Panc1 (cell line): ENCODE measurements at regions not wholly inside any gene's neighbourhood (a gene's known extent, or its start where the extent isn't known, plus 50 kb on each side); places are given as distances from the start of the nearest gene placed in this dataset.
"Not testable (repeated sequence)": the region's sequence is repeated elsewhere in the genome, so short reads cannot be mapped to it uniquely, and the experiment has no call there.

Experiments
- ATAC-seq: fragments of 200-7000 bp; cut with Tn5 transposase; 2 replicates; pipeline ENCODE4 v1.9.1; 2020; ENCODE audit warnings: mild to moderate bottlenecking, moderate library complexity
- BruUV-seq: library from RNA; stranded (reverse); fragments of 400-500 nt; replicated peaks from 2 replicates; lab custom pipeline; 2021; lab: Mats Ljungman, UMichigan
- CTCF ChIA-PET: fragments of 300-600 bp; sonication (Branson Sonifier 250); formaldehyde crosslinking; loops from one replicate; lab custom pipeline; 2022; ENCODE audit warnings: antibody characterized with exemption; lab: Charles Lee
- POLR2A ChIA-PET: fragments of 300-600 bp; sonication (Branson Sonifier 250); formaldehyde crosslinking; loops from one replicate; lab custom pipeline; 2022; ENCODE audit warnings: antibody characterized with exemption; lab: Charles Lee
- DNase-seq: peaks from one replicate; pipeline ENCODE4 v3.0.0-alpha.2; 2010; ENCODE audit warnings: low read depth, low spot score
- H3K27ac ChIP-seq: 2 replicates; pipeline ENCODE4 v1.5.1; 2011; ENCODE audit warnings: mild to moderate bottlenecking, low read length, inconsistent platforms
- H3K27me3 ChIP-seq: fragments of 200-500 bp; sonication (Bioruptor generic); 2 replicates; pipeline ENCODE4 v1.6.0; 2014; ENCODE audit warnings: low read length, inconsistent platforms; ENCODE audit not compliant: control insufficient read depth, insufficient read depth
- H3K36me3 ChIP-seq: fragments of 200-500 bp; sonication (Bioruptor generic); 2 replicates; pipeline ENCODE4 v1.5.1; 2014; ENCODE audit warnings: inconsistent platforms, mild to moderate bottlenecking, low read length, moderate library complexity; ENCODE audit not compliant: control insufficient read depth, insufficient read depth
- H3K4me1 ChIP-seq: 2 replicates; pipeline ENCODE4 v1.5.1; 2011; ENCODE audit warnings: inconsistent platforms, mild to moderate bottlenecking, low read length, moderate library complexity; ENCODE audit not compliant: control insufficient read depth, insufficient read depth
- H3K4me3 ChIP-seq, 2 experiments: 2 replicates each; pipeline ENCODE4 v1.5.1; 2011 to 2012; ENCODE audit warnings: low read depth in 2 of 2, low read length in 2 of 2, mild to moderate bottlenecking in 2 of 2, inconsistent platforms in 1 of 2, moderate library complexity in 1 of 2
- H3K9me3 ChIP-seq: fragments of 200-500 bp; sonication (Bioruptor generic); 2 replicates; pipeline ENCODE4 v1.5.1; 2014; ENCODE audit warnings: low read depth, mild to moderate bottlenecking, inconsistent platforms, low read length, moderate library complexity; ENCODE audit not compliant: control insufficient read depth, insufficient read depth
- POLR2AphosphoS5 ChIP-seq: IDR thresholded peaks from 2 replicates; pipeline ENCODE4 v1.6.1; 2012; ENCODE audit warnings: mild to moderate bottlenecking, low read depth, low read length, moderate library complexity
- SIN3A ChIP-seq: IDR thresholded peaks from 2 replicates; pipeline ENCODE4 v1.6.1; 2012; ENCODE audit warnings: low read depth, mild to moderate bottlenecking, low read length, moderate library complexity, borderline replicate concordance; ENCODE audit not compliant: insufficient read depth
- TCF7L2 ChIP-seq: IDR thresholded peaks from 2 replicates; pipeline ENCODE4 v1.6.1; 2011; ENCODE audit warnings: mild to moderate bottlenecking, low read depth, low read length, inconsistent platforms
- in situ Hi-C: cut with HindIII; loops from 2 replicates; pipeline ENCODE4 v1.10.0; 2016; ENCODE audit warnings: low sequenced_read_pairs, low pct_unique_long_range_greater_than_20kb
- intact Hi-C: fragments of 100-400 bp; cut with micrococcal nuclease; formaldehyde crosslinking; loops from one replicate; pipeline ENCODE4 v1.10.0; 2022; ENCODE audit not compliant: unreplicated experiment
- TF ChIP-seq, protein P1 (sequence below), 2 experiments: IDR thresholded peaks; 2 replicates each; pipeline ENCODE4 v1.6.1; 2011 to 2012; ENCODE audit warnings: low read depth in 2 of 2, control low read depth in 1 of 2, low read length in 1 of 2, mild to moderate bottlenecking in 1 of 2, moderate library complexity in 1 of 2; ENCODE audit not compliant: insufficient read depth in 1 of 2
- TF ChIP-seq, protein P2 (sequence below): fragments of 450-650 bp; IDR thresholded peaks from 2 replicates; pipeline ENCODE4 v1.5.1; 2017; ENCODE audit warnings: mild to moderate bottlenecking

DNA sequence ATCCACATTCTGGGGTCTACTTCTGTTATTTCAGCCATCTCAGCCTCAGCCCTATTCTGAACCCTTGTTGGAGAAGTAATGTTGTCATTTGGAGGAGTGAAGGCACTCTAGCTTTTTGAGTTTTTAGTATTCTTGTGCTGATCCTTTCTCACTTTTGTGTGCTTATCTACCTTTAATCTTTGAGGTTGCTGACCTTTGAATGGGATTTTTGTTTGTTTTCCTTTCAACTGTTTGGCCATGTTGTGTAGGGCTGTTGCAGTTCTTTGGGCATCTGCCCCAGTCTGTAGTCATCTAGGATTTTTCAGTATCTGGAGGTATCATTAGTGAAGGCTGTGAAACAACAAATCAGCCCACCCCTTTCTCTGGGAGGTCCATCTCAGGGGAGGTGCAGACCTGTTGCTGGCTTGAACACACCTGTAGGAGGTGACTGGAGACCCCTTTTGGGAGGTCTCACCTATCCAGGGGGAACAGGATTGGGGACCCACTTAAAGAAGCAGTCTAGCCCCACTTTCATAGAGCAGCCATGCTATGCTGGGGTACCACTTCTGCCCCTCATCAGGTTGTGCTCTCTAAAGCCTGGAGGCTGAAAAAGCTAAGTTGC lies 1391.4 kb downstream of the UQCRFS1 start:
- in situ Hi-C loops (no loop called here), intact Hi-C loops (no loop called here)
- Histone ChIP-seq H3K4me3 (no peak overlapping the region), H3K27me3 (no peaks in the 10 kb centered on the region), H3K4me1 (no peaks in the 10 kb centered on the region), H3K27ac (no peak overlapping the region), H3K9me3 (no peaks in the 10 kb centered on the region), H3K36me3 (no peaks in the 10 kb centered on the region)
- no TSS peak for BruUV-seq
- ChIA-PET POLR2A (no interaction called here), CTCF (no interaction called here)
- no peak for DNase-seq
- ATAC-seq = no peak
- TF ChIP-seq TCF7L2 = no peak
- TF ChIP-seq, protein P1, sequence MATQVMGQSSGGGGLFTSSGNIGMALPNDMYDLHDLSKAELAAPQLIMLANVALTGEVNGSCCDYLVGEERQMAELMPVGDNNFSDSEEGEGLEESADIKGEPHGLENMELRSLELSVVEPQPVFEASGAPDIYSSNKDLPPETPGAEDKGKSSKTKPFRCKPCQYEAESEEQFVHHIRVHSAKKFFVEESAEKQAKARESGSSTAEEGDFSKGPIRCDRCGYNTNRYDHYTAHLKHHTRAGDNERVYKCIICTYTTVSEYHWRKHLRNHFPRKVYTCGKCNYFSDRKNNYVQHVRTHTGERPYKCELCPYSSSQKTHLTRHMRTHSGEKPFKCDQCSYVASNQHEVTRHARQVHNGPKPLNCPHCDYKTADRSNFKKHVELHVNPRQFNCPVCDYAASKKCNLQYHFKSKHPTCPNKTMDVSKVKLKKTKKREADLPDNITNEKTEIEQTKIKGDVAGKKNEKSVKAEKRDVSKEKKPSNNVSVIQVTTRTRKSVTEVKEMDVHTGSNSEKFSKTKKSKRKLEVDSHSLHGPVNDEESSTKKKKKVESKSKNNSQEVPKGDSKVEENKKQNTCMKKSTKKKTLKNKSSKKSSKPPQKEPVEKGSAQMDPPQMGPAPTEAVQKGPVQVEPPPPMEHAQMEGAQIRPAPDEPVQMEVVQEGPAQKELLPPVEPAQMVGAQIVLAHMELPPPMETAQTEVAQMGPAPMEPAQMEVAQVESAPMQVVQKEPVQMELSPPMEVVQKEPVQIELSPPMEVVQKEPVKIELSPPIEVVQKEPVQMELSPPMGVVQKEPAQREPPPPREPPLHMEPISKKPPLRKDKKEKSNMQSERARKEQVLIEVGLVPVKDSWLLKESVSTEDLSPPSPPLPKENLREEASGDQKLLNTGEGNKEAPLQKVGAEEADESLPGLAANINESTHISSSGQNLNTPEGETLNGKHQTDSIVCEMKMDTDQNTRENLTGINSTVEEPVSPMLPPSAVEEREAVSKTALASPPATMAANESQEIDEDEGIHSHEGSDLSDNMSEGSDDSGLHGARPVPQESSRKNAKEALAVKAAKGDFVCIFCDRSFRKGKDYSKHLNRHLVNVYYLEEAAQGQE (IDR thresholded peaks at IDR 0.05; ENCODE audit: insufficient read depth in 1 of 2, low read depth in 2 of 2, low read length in 1 of 2) = no peak
- no peak for TF ChIP-seq SIN3A
- no peak for TF ChIP-seq POLR2AphosphoS5

DNA sequence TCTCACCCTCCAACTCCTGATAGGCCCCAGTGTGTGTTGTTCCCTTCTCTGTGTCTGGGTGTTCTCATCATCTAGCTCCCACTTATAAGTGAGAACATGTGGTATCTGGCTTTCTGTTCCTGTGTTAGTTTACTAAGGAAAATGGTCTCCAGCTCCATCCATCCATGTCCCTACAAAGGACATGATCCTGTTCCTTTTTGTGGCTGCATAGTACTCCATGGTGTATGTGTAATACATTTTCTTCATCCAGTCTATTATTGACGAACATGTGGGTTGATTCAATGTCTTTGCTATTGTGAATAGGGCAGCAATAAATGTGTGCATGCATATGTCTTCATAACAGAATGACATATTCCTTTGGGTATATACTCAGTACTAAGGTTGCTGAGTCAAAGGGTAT lies 1397.0 kb downstream of the UQCRFS1 start:
- intact Hi-C loops (no loop called here), in situ Hi-C loops (no loop called here)
- ChIA-PET CTCF (no interaction called here), POLR2A (no interaction called here)
- no peaks in the 10 kb centered on the region for H3K36me3 ChIP-seq
- no peaks in the 10 kb centered on the region for H3K27me3 ChIP-seq
- TF ChIP-seq SIN3A (no peak), TCF7L2 (no peak), POLR2AphosphoS5 (no peak)
- TF ChIP-seq, protein P2, sequence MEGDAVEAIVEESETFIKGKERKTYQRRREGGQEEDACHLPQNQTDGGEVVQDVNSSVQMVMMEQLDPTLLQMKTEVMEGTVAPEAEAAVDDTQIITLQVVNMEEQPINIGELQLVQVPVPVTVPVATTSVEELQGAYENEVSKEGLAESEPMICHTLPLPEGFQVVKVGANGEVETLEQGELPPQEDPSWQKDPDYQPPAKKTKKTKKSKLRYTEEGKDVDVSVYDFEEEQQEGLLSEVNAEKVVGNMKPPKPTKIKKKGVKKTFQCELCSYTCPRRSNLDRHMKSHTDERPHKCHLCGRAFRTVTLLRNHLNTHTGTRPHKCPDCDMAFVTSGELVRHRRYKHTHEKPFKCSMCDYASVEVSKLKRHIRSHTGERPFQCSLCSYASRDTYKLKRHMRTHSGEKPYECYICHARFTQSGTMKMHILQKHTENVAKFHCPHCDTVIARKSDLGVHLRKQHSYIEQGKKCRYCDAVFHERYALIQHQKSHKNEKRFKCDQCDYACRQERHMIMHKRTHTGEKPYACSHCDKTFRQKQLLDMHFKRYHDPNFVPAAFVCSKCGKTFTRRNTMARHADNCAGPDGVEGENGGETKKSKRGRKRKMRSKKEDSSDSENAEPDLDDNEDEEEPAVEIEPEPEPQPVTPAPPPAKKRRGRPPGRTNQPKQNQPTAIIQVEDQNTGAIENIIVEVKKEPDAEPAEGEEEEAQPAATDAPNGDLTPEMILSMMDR = no peak
- TF ChIP-seq, protein P1 (IDR thresholded peaks at IDR 0.05; ENCODE audit: insufficient read depth in 1 of 2, low read depth in 2 of 2, low read length in 1 of 2) = no peak
- no peak for DNase-seq
- H3K4me3 ChIP-seq = no peak overlapping the region
- no peaks in the 10 kb centered on the region for H3K4me1 ChIP-seq
- H3K27ac ChIP-seq = no peak overlapping the region
- no TSS peak for BruUV-seq
- no peak for ATAC-seq
- H3K9me3 ChIP-seq = no peaks in the 10 kb centered on the region

DNA sequence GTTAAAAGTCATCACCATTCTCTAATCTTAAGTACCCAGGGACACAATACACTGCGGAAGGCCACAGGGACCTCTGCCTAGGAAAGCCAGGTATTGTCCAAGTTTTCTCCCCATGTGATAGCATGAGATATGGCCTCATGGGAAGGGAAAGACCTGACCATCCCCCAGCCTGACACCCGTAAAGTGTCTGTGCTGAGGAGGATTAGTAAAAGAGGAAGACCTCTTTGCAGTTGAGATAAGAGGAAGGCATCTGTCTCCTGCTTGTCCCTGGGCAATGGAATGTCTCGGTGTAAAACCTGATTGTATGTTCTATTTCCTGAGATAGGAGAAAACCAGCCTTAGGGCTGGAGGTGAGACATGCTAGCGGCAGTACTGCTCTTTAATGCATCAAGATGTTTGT lies 1398.1 kb downstream of the UQCRFS1 start:
- H3K27ac ChIP-seq, H3K4me1 ChIP-seq, intact Hi-C loops, ATAC-seq, POLR2A ChIA-PET, H3K9me3 ChIP-seq, BruUV-seq, in situ Hi-C loops, CTCF ChIA-PET, H3K27me3 ChIP-seq, DNase-seq, H3K36me3 ChIP-seq, H3K4me3 ChIP-seq: not testable (repeated sequence)

DNA sequence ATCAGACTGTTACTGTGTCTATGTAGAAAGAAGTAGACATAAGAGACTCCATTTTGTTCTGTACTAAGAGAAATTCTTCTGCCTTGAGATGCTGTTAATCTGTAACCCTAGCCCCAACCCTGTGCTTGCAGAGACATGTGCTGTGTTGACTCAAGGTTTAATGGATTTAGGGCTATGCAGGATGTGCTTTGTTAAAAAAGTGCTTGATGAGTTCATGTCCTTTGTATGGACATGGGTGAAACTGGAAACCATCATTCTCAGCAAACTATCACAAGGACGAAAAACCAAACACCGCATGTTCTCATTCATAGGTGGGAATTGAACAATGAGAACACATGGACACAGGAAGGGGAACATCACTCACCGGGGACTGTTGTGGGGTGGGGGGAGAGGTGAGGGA lies 1398.7 kb downstream of the UQCRFS1 start:
- DNase-seq, H3K27ac ChIP-seq, H3K4me1 ChIP-seq, H3K36me3 ChIP-seq, POLR2A ChIA-PET, H3K4me3 ChIP-seq, ATAC-seq, in situ Hi-C loops, intact Hi-C loops, H3K27me3 ChIP-seq, BruUV-seq, H3K9me3 ChIP-seq, CTCF ChIA-PET: not testable (repeated sequence)
